ENCODE measurements at regions not wholly inside any gene's neighbourhood (a gene's known extent, or its start where the extent isn't known, plus 50 kb on each side); places are given as distances from the start of the nearest gene placed in this dataset.

GRCh38 chr3:43885908-43886618 is 195.3 kb downstream of the ABHD5 start:
- no peaks in the 10 kb centered on the region for H3K27me3 ChIP-seq (ENCODE audit: insufficient read depth, low read length)
- H3K9me3 Mint-ChIP-seq = no peaks in the 10 kb centered on the region

More at GRCh38 chr3:43885908-43886618, 195.3 kb downstream of the ABHD5 start:
- Histone ChIP-seq H3K9ac (ENCODE audit: extremely low read depth, insufficient read length, low read length) (no peak overlapping the region), H2AFZ (ENCODE audit: low read length) (no peak overlapping the region), H3K27ac (ENCODE audit: insufficient read length, low read depth, low read length) (no peak overlapping the region), H2BK15ac (ENCODE audit: low read depth, low read length) (no peak overlapping the region), H3K23me2 (ENCODE audit: insufficient read length, low read depth, low read length, poor library complexity, severe bottlenecking) (no peaks in the 10 kb centered on the region), H3K79me1 (ENCODE audit: insufficient read depth, low read depth, low read length, poor library complexity, severe bottlenecking) (no peaks in the 10 kb centered on the region), H3K9me3 (ENCODE audit: control insufficient read depth, low read depth, low read length) (no peaks in the 10 kb centered on the region), H3T11ph (ENCODE audit: low read length) (no peak overlapping the region), H4K20me1 (ENCODE audit: control insufficient read depth, insufficient read depth, insufficient read length) (no peaks in the 10 kb centered on the region), H4K91ac (ENCODE audit: insufficient read length, low read depth, low read length) (no peak overlapping the region), H3K4ac (ENCODE audit: low read depth, low read length) (no peak overlapping the region), H2BK5ac (ENCODE audit: insufficient read length, low read length) (no peak overlapping the region), H3K18ac (ENCODE audit: insufficient read length, low read depth, low read length) (no peak overlapping the region), H3K4me1 (ENCODE audit: insufficient read depth, low read length) (no peaks in the 10 kb centered on the region; the same call in 1 of the 2 replicates), H3K4me2 (ENCODE audit: insufficient read depth, insufficient read length, low read length) (no peak overlapping the region), H3K56ac (ENCODE audit: insufficient read length, low read depth, low read length) (no peak overlapping the region), H3K79me2 (ENCODE audit: insufficient read depth, low read length) (no peaks in the 10 kb centered on the region), H2BK12ac (ENCODE audit: insufficient read length, low read depth, low read length) (no peak overlapping the region), H2BK20ac (ENCODE audit: low read depth, low read length, poor library complexity, severe bottlenecking) (no peak overlapping the region), H2BK120ac (ENCODE audit: low read depth, low read length, poor library complexity, severe bottlenecking) (no peak overlapping the region), H3K23ac (ENCODE audit: insufficient read length, low read depth, low read length) (no peak overlapping the region), H3K14ac (ENCODE audit: insufficient read depth, low read length) (no peak overlapping the region), H4K5ac (ENCODE audit: insufficient read length, low read depth, low read length) (no peak overlapping the region), H4K8ac (replicated peaks; ENCODE audit: insufficient read length, low read depth, low read length) (no peak overlapping the region), H2AK5ac (ENCODE audit: insufficient read length, low read length) (no peak overlapping the region)
- no peak for DNase-seq
- no peaks in the 10 kb centered on the region for H3K36me3 Mint-ChIP-seq (ENCODE audit: insufficient read depth in 1 of 3, low read depth in 3 of 3)
- no peak for TF ChIP-seq CTCF (conservative IDR thresholded peaks at IDR 0.05)
- H3K27me3 Mint-ChIP-seq (ENCODE audit: low read depth) = peaks cover 17% of the 10 kb centered on the region
- WGBS (ENCODE audit: extremely low coverage, insufficient read length, low lambda C conversion rate) = no CpG with 5 or more reads among the region's 3 CpGs
- H3K27ac Mint-ChIP-seq = no peak overlapping the region
- peaks cover 14 to 17% of the 10 kb centered on the region in 2 experiments for H3K4me1 Mint-ChIP-seq
- no peak overlapping the region for H3K4me3 Mint-ChIP-seq

Data from H9 (cell line).